GM12872 (cell line): ENCODE measurements at regions not wholly inside any gene's neighbourhood (a gene's known extent, or its start where the extent isn't known, plus 50 kb on each side); places are given as distances from the start of the nearest gene placed in this dataset.

ENCODE experiments used
- TF ChIP-seq, protein P1 (sequence below): IDR thresholded peaks from 3 replicates; pipeline ENCODE4 v1.5.1; 2011; ENCODE audit warnings: low read depth, mild to moderate bottlenecking, low read length, moderate library complexity; ENCODE audit not compliant: insufficient read depth

DNA sequence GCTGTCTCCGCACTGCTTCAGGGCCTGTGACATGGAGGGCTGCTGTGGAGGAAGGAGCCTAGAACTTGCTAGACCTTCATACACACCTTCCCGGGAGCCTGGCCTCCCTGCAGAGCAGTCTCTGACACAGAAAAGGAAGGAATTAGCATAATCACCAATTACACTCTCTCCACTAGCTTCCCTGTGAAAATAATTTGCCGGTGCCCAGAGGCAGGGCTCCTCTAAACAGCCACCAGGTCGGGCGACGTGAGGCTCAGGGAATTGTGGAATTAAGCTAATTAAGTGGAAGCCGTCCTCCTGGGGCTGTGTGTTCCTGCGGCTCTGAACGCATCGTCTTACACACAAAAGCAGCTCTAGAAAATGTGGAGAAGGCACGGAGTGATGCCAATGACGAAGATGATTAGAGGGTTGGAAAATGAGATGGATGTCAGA is 82.6 kb downstream of the NENF start:
- TF ChIP-seq, protein P1, sequence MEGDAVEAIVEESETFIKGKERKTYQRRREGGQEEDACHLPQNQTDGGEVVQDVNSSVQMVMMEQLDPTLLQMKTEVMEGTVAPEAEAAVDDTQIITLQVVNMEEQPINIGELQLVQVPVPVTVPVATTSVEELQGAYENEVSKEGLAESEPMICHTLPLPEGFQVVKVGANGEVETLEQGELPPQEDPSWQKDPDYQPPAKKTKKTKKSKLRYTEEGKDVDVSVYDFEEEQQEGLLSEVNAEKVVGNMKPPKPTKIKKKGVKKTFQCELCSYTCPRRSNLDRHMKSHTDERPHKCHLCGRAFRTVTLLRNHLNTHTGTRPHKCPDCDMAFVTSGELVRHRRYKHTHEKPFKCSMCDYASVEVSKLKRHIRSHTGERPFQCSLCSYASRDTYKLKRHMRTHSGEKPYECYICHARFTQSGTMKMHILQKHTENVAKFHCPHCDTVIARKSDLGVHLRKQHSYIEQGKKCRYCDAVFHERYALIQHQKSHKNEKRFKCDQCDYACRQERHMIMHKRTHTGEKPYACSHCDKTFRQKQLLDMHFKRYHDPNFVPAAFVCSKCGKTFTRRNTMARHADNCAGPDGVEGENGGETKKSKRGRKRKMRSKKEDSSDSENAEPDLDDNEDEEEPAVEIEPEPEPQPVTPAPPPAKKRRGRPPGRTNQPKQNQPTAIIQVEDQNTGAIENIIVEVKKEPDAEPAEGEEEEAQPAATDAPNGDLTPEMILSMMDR = no peak

GRCh38 chr1:212518188-212519054 is 85.7 kb downstream of the NENF start:
- TF ChIP-seq, protein P1 = no peak

DNA sequence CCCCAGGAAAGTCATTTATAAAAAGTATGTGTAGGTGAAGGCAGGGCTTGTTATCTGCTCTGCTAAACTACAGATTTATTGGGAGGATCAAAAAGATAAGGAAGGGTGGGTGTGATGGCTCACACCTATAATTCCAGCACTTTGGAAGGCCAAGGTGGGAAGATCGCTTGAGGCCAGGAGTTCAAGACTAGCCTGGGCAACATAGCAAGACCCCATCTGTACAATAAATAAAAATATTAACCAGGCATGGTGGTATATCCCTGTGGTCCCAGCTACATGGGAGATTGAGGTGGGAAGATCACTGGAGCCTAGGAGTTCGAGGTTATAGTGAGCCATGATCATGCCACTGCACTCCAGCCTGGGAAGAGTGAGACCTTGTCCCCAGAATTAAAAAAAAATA is 86.4 kb downstream of the NENF start:
- TF ChIP-seq, protein P1 = no peak

- TF ChIP-seq, protein P1 = no peak
Observed at GRCh38 chr1:212520299-212520698, 87.6 kb downstream of the NENF start.

GRCh38 chr1:212520746-212521145 is 87.8 kb upstream of the ATF3 start:
- TF ChIP-seq, protein P1 = no peak

DNA sequence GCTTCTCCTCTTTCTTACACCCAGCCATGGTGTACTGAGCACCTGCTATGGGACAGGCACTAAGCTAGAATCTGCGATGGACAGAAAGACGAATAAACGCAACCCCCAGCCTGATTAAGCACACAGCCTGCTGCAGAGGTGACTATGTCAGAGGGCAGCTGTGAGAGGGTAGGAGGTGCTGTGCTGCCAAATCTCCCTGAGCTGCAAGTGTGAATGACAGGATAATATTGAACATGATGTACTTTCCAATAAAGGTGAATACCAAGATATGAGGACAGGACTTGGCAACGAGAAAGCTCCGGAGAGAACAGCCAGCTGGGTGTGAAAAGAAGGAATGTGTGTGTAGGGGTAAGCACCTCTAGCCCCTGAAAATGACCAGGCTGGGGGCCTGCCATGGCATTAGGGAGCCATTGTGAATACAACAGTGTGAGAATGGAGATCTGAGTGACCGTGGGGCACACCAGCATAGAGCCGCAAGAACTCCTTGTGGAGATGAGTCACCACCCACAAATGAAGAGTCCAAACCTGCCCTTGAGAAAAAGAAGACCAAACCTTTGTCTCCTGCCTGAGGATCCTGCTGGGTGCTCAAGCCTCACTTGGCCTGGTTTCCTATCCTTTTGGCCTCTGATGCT is 83.0 kb upstream of the ATF3 start:
- TF ChIP-seq, protein P1 = no peak

DNA sequence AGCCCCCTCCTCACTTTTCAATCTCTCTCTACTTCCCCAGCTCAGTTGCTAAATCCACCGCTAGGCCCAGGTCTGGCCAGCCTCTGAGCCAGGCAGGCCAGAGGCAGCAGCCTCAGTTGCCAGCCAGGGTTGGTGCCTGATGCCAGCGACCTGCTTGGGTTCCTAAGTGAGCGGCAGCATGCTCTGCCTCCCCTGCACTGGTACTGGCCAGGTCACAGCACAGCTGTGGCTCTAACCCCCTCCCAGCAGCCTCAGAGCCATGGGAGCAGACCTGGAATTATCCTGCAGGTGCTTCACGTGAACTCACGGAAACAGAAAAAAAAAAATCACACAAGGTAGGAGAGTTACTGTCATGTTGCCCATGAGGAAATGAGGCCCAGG is 82.5 kb upstream of the ATF3 start:
- TF ChIP-seq, protein P1 = no peak
